ENCODE measurements at regions not wholly inside any gene's neighbourhood (a gene's known extent, or its start where the extent isn't known, plus 50 kb on each side); places are given as distances from the start of the nearest gene placed in this dataset.

GRCh38 chr3:124316034-124316287 lies 324.0 kb upstream of the ROPN1 start:
- no peak overlapping the region for H3K4me3 ChIP-seq (replicated peaks in 1 of 3; ENCODE audit: insufficient read depth in 1 of 3, low read depth in 2 of 3, low read length in 3 of 3)
- in situ Hi-C loops (cut with HindIII; ENCODE audit: extremely low pct_ligation_motif_present, low pct_unique_long_range_greater_than_20kb) (no loop called here), intact Hi-C loops (cut with micrococcal nuclease; ENCODE audit: unreplicated experiment) (no loop called here)
- no peak for ATAC-seq
- 42% methylated on average over 5 of the region's 5 CpGs for WGBS (ENCODE audit: low lambda C conversion rate)
- no peaks in the 10 kb centered on the region for H3K4me1 ChIP-seq (ENCODE audit: insufficient read depth, low read length)
- H2AFZ ChIP-seq (ENCODE audit: low read length), result no peak overlapping the region
- H3K9ac ChIP-seq (ENCODE audit: insufficient read depth, low read depth, low read length), result no peak overlapping the region
- no peak for TF ChIP-seq ATRX (CRISPR knock-in tag; IDR thresholded peaks at IDR 0.05; ENCODE audit: borderline replicate concordance)
- TF ChIP-seq ZNF577 (CRISPR knock-in tag; IDR thresholded peaks at IDR 0.05; ENCODE audit: borderline replicate concordance, low read depth), result no peak
- no peak for TF ChIP-seq NR2F2 (IDR thresholded peaks at IDR 0.05; ENCODE audit: borderline replicate concordance, low read depth)
- no peak for TF ChIP-seq MAFG (CRISPR knock-in tag; IDR thresholded peaks at IDR 0.05)
- no peak for TF ChIP-seq GTF2F1 (IDR thresholded peaks at IDR 0.05; ENCODE audit: low read length)
- no peak for TF ChIP-seq PATZ1 (CRISPR knock-in tag; IDR thresholded peaks at IDR 0.05)
- DNase-seq (ENCODE audit: low spot score), result no peak
- no peaks in the 10 kb centered on the region for H4K20me1 ChIP-seq (ENCODE audit: insufficient read depth, low read length)
- BruUV-seq (replicated peaks), result no TSS peak
- H3K27me3 ChIP-seq (ENCODE audit: control insufficient read depth in 1 of 2, insufficient read depth in 2 of 2, low read length in 2 of 2), result no peaks in the 10 kb centered on the region; a peak in 2 of 5 replicates
- H3K4me2 ChIP-seq (ENCODE audit: low read depth, low read length), result no peak overlapping the region
- H3K79me2 ChIP-seq (ENCODE audit: insufficient read depth, low read length), result no peaks in the 10 kb centered on the region
- no peaks in the 10 kb centered on the region for H3K9me3 ChIP-seq (ENCODE audit: low read length)
- POLR2A ChIA-PET, result no interaction called here
- H3K27ac ChIP-seq (ENCODE audit: extremely low read length, insufficient read depth, low read length), result no peak overlapping the region
- H3K36me3 ChIP-seq (replicated peaks in 1 of 2; ENCODE audit: control insufficient read depth in 1 of 2, insufficient read depth in 2 of 2, low read length in 2 of 2), result no peaks in the 10 kb centered on the region
- CTCF ChIA-PET (ENCODE audit: low intra/inter-chr PET ratio, low total read pairs), result no interaction called here
- no peak for FAIRE-seq

GRCh38 chr3:124318014-124318413 lies 326.1 kb upstream of the ROPN1 start:
- DNase-seq (ENCODE audit: low spot score) (no peak), ATAC-seq (no peak), FAIRE-seq (no peak)
- WGBS (ENCODE audit: low lambda C conversion rate), result 3% methylated on average over 2 of the region's 3 CpGs
- intact Hi-C loops (cut with micrococcal nuclease; ENCODE audit: unreplicated experiment) (no loop called here), in situ Hi-C loops (cut with HindIII; ENCODE audit: extremely low pct_ligation_motif_present, low pct_unique_long_range_greater_than_20kb) (no loop called here)
- Histone ChIP-seq H4K20me1 (ENCODE audit: insufficient read depth, low read length) (no peaks in the 10 kb centered on the region), H3K9ac (ENCODE audit: insufficient read depth, low read depth, low read length) (no peak overlapping the region), H3K4me1 (ENCODE audit: insufficient read depth, low read length) (no peaks in the 10 kb centered on the region), H3K9me3 (ENCODE audit: low read length) (no peaks in the 10 kb centered on the region), H3K27ac (ENCODE audit: extremely low read length, insufficient read depth, low read length) (no peak overlapping the region), H3K36me3 (replicated peaks in 1 of 2; ENCODE audit: control insufficient read depth in 1 of 2, insufficient read depth in 2 of 2, low read length in 2 of 2) (no peaks in the 10 kb centered on the region), H2AFZ (ENCODE audit: low read length) (no peak overlapping the region), H3K4me2 (ENCODE audit: low read depth, low read length) (no peak overlapping the region), H3K27me3 (ENCODE audit: control insufficient read depth in 1 of 2, insufficient read depth in 2 of 2, low read length in 2 of 2) (peaks cover 0 to 3% of the 10 kb centered on the region in 2 experiments; a peak in 2 of 5 replicates), H3K4me3 (replicated peaks in 1 of 3; ENCODE audit: insufficient read depth in 1 of 3, low read depth in 2 of 3, low read length in 3 of 3) (no peak overlapping the region), H3K79me2 (ENCODE audit: insufficient read depth, low read length) (no peaks in the 10 kb centered on the region)
- CTCF ChIA-PET (ENCODE audit: low intra/inter-chr PET ratio, low total read pairs), result no interaction called here
- POLR2A ChIA-PET, result no interaction called here
- BruUV-seq (replicated peaks), result no TSS peak
- TF ChIP-seq ZNF589 (CRISPR knock-in tag; conservative IDR thresholded peaks at IDR 0.05), result no peak
- no peak for TF ChIP-seq ZNF12 (CRISPR knock-in tag; IDR thresholded peaks at IDR 0.05)
- no peak for TF ChIP-seq SMYD3 (CRISPR knock-in tag; IDR thresholded peaks at IDR 0.05)
- TF ChIP-seq ZUFSP (CRISPR knock-in tag; IDR thresholded peaks at IDR 0.05; ENCODE audit: borderline replicate concordance), result no peak
- TF ChIP-seq, protein P1, sequence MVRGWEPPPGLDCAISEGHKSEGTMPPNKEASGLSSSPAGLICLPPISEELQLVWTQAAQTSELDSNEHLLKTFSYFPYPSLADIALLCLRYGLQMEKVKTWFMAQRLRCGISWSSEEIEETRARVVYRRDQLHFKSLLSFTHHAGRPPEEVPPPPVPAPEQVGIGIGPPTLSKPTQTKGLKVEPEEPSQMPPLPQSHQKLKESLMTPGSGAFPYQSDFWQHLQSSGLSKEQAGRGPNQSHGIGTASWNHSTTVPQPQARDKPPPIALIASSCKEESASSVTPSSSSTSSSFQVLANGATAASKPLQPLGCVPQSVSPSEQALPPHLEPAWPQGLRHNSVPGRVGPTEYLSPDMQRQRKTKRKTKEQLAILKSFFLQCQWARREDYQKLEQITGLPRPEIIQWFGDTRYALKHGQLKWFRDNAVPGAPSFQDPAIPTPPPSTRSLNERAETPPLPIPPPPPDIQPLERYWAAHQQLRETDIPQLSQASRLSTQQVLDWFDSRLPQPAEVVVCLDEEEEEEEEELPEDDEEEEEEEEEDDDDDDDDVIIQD (CRISPR knock-in tag; IDR thresholded peaks at IDR 0.05; ENCODE audit: low read depth), result no peak
- no peak for TF ChIP-seq TBP (CRISPR knock-in tag; IDR thresholded peaks at IDR 0.05)
- TF ChIP-seq KLF11 (CRISPR knock-in tag; IDR thresholded peaks at IDR 0.05), result no peak
- TF ChIP-seq TFDP1 (CRISPR knock-in tag; IDR thresholded peaks at IDR 0.05; ENCODE audit: borderline replicate concordance), result no peak
- TF ChIP-seq U2AF1 (optimal IDR thresholded peaks at IDR 0.05; ENCODE audit: low read depth, low read length), result no peak
- TF ChIP-seq BCL6 (CRISPR knock-in tag; IDR thresholded peaks at IDR 0.05), result no peak

All from HepG2 (cell line).